CD4-positive, alpha-beta T cell (primary cell): ENCODE measurements at regions not wholly inside any gene's neighbourhood (a gene's known extent, or its start where the extent isn't known, plus 50 kb on each side); places are given as distances from the start of the nearest gene placed in this dataset.

Experiments used
- ATAC-seq: fragments of 200-7000 bp; cut with Tn5 transposase; one replicate; pipeline ENCODE4 v1.10.0; 2022; ENCODE audit warnings: mild to moderate bottlenecking; ENCODE audit not compliant: poor library complexity
- CTCF ChIA-PET: fragments of 350-600 bp; sonication (Branson Sonifier 250); formaldehyde crosslinking; loops from one replicate; lab custom pipeline; 2021; ENCODE audit warnings: antibody characterized with exemption, inconsistent platforms; lab: Charles Lee
- POLR2A ChIA-PET: fragments of 350-600 bp; sonication (Branson Sonifier 250); formaldehyde crosslinking; loops from one replicate; lab custom pipeline; 2021; ENCODE audit warnings: antibody characterized with exemption, inconsistent platforms; lab: Charles Lee
- DNase-seq, 14 experiments: peaks; one replicate each; pipeline ENCODE4 v3.0.0-alpha.2; 2013 to 2020; ENCODE audit warnings: mixed read lengths in 2 of 14
- H3K27ac ChIP-seq, 2 donors: one replicate each; pipeline versions ENCODE4 v1.5.1 to v1.7.0; 2013; ENCODE audit warnings: low read length in 2 of 2, low read depth in 1 of 2, mild to moderate bottlenecking in 1 of 2
- H3K27me3 ChIP-seq, 2 experiments: 1 replicate in 1 of 2; 2 replicates in 1 of 2; pipeline versions ENCODE4 v1.6.1 to v1.7.0; 2013; ENCODE audit warnings: low read length in 2 of 2, control low read depth in 1 of 2, mild to moderate bottlenecking in 1 of 2, moderate library complexity in 1 of 2; ENCODE audit not compliant: insufficient read depth in 2 of 2, control insufficient read depth in 1 of 2
- H3K36me3 ChIP-seq: one replicate; pipeline ENCODE4 v1.6.1; 2013; ENCODE audit warnings: low read length, control low read depth; ENCODE audit not compliant: insufficient read depth
- H3K4me1 ChIP-seq: one replicate; pipeline ENCODE4 v1.6.1; 2013; ENCODE audit warnings: low read length, control low read depth; ENCODE audit not compliant: insufficient read depth
- H3K4me3 ChIP-seq: one replicate; pipeline ENCODE4 v1.5.1; 2013; ENCODE audit warnings: mild to moderate bottlenecking, low read length, moderate library complexity
- H3K9me3 ChIP-seq, 2 experiments: 1 replicate in 1 of 2; 2 replicates in 1 of 2; pipeline versions ENCODE4 v1.6.1 to v1.7.0; 2013; ENCODE audit warnings: low read length in 2 of 2, mild to moderate bottlenecking in 2 of 2, control low read depth in 1 of 2, moderate library complexity in 1 of 2; ENCODE audit not compliant: control insufficient read depth in 1 of 2, insufficient read depth in 1 of 2
- H3K27ac Mint-ChIP-seq: one replicate; pipeline ENCODE4 v1.8.0; 2020; ENCODE audit warnings: mixed read lengths
- H3K27me3 Mint-ChIP-seq: one replicate; pipeline ENCODE4 v1.8.0; 2021; ENCODE audit warnings: mixed read lengths
- H3K36me3 Mint-ChIP-seq: one replicate; pipeline ENCODE4 v1.8.0; 2021; ENCODE audit warnings: low read depth, mixed read lengths
- H3K4me1 Mint-ChIP-seq: one replicate; pipeline ENCODE4 v1.8.0; 2021; ENCODE audit warnings: low read depth, mixed read lengths
- H3K4me3 Mint-ChIP-seq: one replicate; pipeline ENCODE4 v1.8.0; 2020; ENCODE audit warnings: mild to moderate bottlenecking, mixed read lengths
- H3K9me3 Mint-ChIP-seq: one replicate; pipeline ENCODE4 v1.8.0; 2020; ENCODE audit warnings: mixed read lengths
- CTCF ChIP-seq: fragments of 200-600 bp; IDR thresholded peaks from one replicate; pipeline ENCODE4 v1.8.0; 2022; ENCODE audit warnings: antibody characterized with exemption, mild to moderate bottlenecking
- intact Hi-C, 2 experiments: fragments of 100-400 bp; cut with DNase I in 1 of 2; cut with micrococcal nuclease in 1 of 2; formaldehyde crosslinking; loops; one replicate each; pipeline versions ENCODE4 v1.15.1 to v1.9.0; 2023 to 2025; cut with DNase I, micrococcal nuclease

GRCh38 chr2:23171108-23171507, 213.9 kb upstream of the KLHL29 start:
- Mint-ChIP-seq H3K4me1 (no peaks in the 10 kb centered on the region), H3K9me3 (no peaks in the 10 kb centered on the region), H3K36me3 (no peaks in the 10 kb centered on the region), H3K4me3 (no peak overlapping the region), H3K27me3 (peaks cover 28% of the 10 kb centered on the region), H3K27ac (no peak overlapping the region)
- no peaks in the 10 kb centered on the region for H3K36me3 ChIP-seq
- POLR2A ChIA-PET: no interaction called here
- H3K27me3 ChIP-seq: no peaks in the 10 kb centered on the region
- CTCF ChIA-PET: no interaction called here
- TF ChIP-seq CTCF: no peak
- DNase-seq (no peak), ATAC-seq (no peak)
- H3K27ac ChIP-seq: no peak overlapping the region
- H3K4me1 ChIP-seq: no peaks in the 10 kb centered on the region
- intact Hi-C loops: no loop called here
- peaks cover 0 to 9% of the 10 kb centered on the region in 2 experiments for H3K9me3 ChIP-seq
- no peak overlapping the region for H3K4me3 ChIP-seq

GRCh38 chr2:23178396-23178795, 206.6 kb upstream of the KLHL29 start:
- intact Hi-C loops: no loop called here
- no peak for TF ChIP-seq CTCF
- ChIA-PET POLR2A (no interaction called here), CTCF (no interaction called here)
- H3K27me3 Mint-ChIP-seq: no peaks in the 10 kb centered on the region
- H3K9me3 Mint-ChIP-seq: peaks cover 4% of the 10 kb centered on the region
- H3K4me3 Mint-ChIP-seq: no peak overlapping the region
- no peak overlapping the region for H3K4me3 ChIP-seq
- H3K9me3 ChIP-seq: peaks cover 0 to 9% of the 10 kb centered on the region in 2 experiments
- no peak overlapping the region for H3K27ac Mint-ChIP-seq
- H3K4me1 ChIP-seq: no peaks in the 10 kb centered on the region
- no peaks in the 10 kb centered on the region for H3K36me3 Mint-ChIP-seq
- no peaks in the 10 kb centered on the region for H3K36me3 ChIP-seq
- no peak overlapping the region for H3K27ac ChIP-seq
- H3K27me3 ChIP-seq: no peaks in the 10 kb centered on the region
- DNase-seq (no peak), ATAC-seq (no peak)
- H3K4me1 Mint-ChIP-seq: no peaks in the 10 kb centered on the region

DNA sequence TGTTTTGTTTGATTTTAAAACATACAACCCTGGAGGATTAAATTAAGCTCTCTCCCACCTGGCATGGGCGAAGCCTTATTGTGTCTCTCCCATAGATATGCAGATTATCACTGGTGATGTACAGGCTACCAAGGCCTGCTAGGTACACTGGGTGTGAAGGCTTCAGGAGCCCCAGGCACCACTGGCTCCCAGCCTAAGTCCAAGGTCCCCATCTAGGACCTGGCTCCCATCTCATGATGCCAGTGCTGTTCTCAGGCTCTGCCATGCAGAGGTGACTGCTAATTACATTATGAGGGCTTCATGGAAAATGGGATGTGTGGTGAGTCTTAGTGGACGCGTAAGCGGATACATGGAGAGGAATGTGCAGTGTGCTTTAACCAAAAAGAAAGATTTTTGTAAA, 201.2 kb upstream of the KLHL29 start:
- no peak for DNase-seq
- Mint-ChIP-seq H3K9me3 (peaks cover 4% of the 10 kb centered on the region), H3K36me3 (no peaks in the 10 kb centered on the region), H3K4me1 (no peaks in the 10 kb centered on the region), H3K27ac (no peak overlapping the region), H3K27me3 (peaks cover 6% of the 10 kb centered on the region), H3K4me3 (no peak overlapping the region)
- no peak overlapping the region for H3K27ac ChIP-seq
- POLR2A ChIA-PET: no interaction called here
- peaks cover 0 to 9% of the 10 kb centered on the region in 2 experiments for H3K9me3 ChIP-seq
- no peak for TF ChIP-seq CTCF
- H3K36me3 ChIP-seq: no peaks in the 10 kb centered on the region
- CTCF ChIA-PET: no interaction called here
- no peaks in the 10 kb centered on the region for H3K4me1 ChIP-seq
- intact Hi-C loops: no loop called here
- no peak for ATAC-seq
- no peak overlapping the region for H3K4me3 ChIP-seq
- no peaks in the 10 kb centered on the region for H3K27me3 ChIP-seq
